Hepatocyte (in vitro differentiated cells): ENCODE measurements at regions not wholly inside any gene's neighbourhood (a gene's known extent, or its start where the extent isn't known, plus 50 kb on each side); places are given as distances from the start of the nearest gene placed in this dataset.

Source experiments
- CTCF ChIP-seq: fragments of 200-600 bp; sonication (generic); IDR thresholded peaks from 2 replicates; pipeline ENCODE4 v1.5.1; 2016; ENCODE audit warnings: antibody characterized with exemption, mild to moderate bottlenecking; ENCODE audit not compliant: poor library complexity
- EZH2 ChIP-seq: fragments of 200-600 bp; sonication (generic); IDR thresholded peaks from 2 replicates; pipeline ENCODE4 v1.6.1; 2016; ENCODE audit warnings: antibody characterized with exemption, mild to moderate bottlenecking, borderline replicate concordance
- EZH2phosphoT487 ChIP-seq: fragments of 200-600 bp; sonication (generic); IDR thresholded peaks from one replicate; pipeline ENCODE4 v1.6.1; 2018; ENCODE audit warnings: antibody characterized with exemption, mild to moderate bottlenecking, low read depth, moderate library complexity; ENCODE audit not compliant: unreplicated experiment, severe bottlenecking

- TF ChIP-seq CTCF (no peak), EZH2phosphoT487 (no peak), EZH2 (no peak)
Observed at GRCh38 chr2:223199531-223200515, 147.8 kb downstream of the KCNE4 start.
